ENCODE measurements at regions not wholly inside any gene's neighbourhood (a gene's known extent, or its start where the extent isn't known, plus 50 kb on each side); places are given as distances from the start of the nearest gene placed in this dataset.

DNA sequence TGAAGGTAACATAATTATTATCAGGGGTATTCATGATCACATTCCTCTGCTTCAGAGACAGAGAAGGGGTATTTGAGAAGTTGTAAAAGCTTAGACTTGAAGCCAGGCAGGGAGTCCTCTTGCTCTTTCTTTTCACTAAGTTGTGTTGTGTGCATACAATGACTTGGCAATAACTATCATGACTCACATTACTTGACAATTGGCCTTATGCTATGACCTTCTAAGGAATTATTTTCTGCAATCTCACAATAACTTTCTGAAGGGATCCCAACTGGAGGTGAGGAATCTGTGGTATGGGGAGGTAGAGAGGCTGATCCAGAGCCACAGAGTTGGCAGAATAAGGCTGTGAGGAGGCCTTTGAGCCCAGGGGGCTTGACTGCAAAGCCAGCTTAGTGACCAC is 622.3 kb downstream of the MTRR start:
- no peak overlapping the region for H2AFZ ChIP-seq (ENCODE audit: low read depth)
- H3K9ac ChIP-seq, result no peak overlapping the region
- no peak for DNase-seq
- H3K4me3 ChIP-seq (ENCODE audit: low read depth in 2 of 2, low read length in 1 of 2), result no peak overlapping the region
- no peaks in the 10 kb centered on the region for H3K36me3 ChIP-seq (replicated peaks in 1 of 2; ENCODE audit: control insufficient read depth in 1 of 2, insufficient read depth in 2 of 2, low read length in 1 of 2)
- H3K9me2 ChIP-seq, result no peaks in the 10 kb centered on the region
- TF ChIP-seq, protein P1, sequence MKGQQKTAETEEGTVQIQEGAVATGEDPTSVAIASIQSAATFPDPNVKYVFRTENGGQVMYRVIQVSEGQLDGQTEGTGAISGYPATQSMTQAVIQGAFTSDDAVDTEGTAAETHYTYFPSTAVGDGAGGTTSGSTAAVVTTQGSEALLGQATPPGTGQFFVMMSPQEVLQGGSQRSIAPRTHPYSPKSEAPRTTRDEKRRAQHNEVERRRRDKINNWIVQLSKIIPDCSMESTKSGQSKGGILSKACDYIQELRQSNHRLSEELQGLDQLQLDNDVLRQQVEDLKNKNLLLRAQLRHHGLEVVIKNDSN (IDR thresholded peaks at IDR 0.05; ENCODE audit: borderline replicate concordance, low read depth), result no peak
- no peak for TF ChIP-seq SIN3A (IDR thresholded peaks at IDR 0.05; ENCODE audit: borderline replicate concordance, low read depth, low read length)
- no peak for TF ChIP-seq CHD2 (IDR thresholded peaks at IDR 0.05; ENCODE audit: low read length, partially characterized antibody)
- TF ChIP-seq, protein P2, sequence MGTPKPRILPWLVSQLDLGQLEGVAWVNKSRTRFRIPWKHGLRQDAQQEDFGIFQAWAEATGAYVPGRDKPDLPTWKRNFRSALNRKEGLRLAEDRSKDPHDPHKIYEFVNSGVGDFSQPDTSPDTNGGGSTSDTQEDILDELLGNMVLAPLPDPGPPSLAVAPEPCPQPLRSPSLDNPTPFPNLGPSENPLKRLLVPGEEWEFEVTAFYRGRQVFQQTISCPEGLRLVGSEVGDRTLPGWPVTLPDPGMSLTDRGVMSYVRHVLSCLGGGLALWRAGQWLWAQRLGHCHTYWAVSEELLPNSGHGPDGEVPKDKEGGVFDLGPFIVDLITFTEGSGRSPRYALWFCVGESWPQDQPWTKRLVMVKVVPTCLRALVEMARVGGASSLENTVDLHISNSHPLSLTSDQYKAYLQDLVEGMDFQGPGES (IDR thresholded peaks at IDR 0.05; ENCODE audit: low read depth, low read length), result no peak
- TF ChIP-seq TEAD4 (IDR thresholded peaks at IDR 0.05; ENCODE audit: borderline replicate concordance, insufficient read depth), result no peak
- no peak for TF ChIP-seq GABPA (IDR thresholded peaks at IDR 0.05; ENCODE audit: low read depth)
- no peak for TF ChIP-seq RCOR1 (IDR thresholded peaks at IDR 0.05; ENCODE audit: low read length)
- TF ChIP-seq, protein P3, sequence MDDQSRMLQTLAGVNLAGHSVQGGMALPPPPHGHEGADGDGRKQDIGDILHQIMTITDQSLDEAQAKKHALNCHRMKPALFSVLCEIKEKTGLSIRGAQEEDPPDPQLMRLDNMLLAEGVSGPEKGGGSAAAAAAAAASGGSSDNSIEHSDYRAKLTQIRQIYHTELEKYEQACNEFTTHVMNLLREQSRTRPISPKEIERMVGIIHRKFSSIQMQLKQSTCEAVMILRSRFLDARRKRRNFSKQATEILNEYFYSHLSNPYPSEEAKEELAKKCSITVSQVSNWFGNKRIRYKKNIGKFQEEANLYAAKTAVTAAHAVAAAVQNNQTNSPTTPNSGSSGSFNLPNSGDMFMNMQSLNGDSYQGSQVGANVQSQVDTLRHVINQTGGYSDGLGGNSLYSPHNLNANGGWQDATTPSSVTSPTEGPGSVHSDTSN (IDR thresholded peaks at IDR 0.05), result no peak
- no peak for TF ChIP-seq YY1 (IDR thresholded peaks at IDR 0.05; ENCODE audit: low read depth)
- TF ChIP-seq EZH2phosphoT487 (IDR thresholded peaks at IDR 0.05; ENCODE audit: borderline replicate concordance, low read depth), result no peak
- TF ChIP-seq MEF2A (IDR thresholded peaks at IDR 0.05; ENCODE audit: borderline replicate concordance, low read depth), result no peak
- no peak for TF ChIP-seq FOSL2 (IDR thresholded peaks at IDR 0.05; ENCODE audit: borderline replicate concordance, low read depth)
- TF ChIP-seq, protein P4, sequence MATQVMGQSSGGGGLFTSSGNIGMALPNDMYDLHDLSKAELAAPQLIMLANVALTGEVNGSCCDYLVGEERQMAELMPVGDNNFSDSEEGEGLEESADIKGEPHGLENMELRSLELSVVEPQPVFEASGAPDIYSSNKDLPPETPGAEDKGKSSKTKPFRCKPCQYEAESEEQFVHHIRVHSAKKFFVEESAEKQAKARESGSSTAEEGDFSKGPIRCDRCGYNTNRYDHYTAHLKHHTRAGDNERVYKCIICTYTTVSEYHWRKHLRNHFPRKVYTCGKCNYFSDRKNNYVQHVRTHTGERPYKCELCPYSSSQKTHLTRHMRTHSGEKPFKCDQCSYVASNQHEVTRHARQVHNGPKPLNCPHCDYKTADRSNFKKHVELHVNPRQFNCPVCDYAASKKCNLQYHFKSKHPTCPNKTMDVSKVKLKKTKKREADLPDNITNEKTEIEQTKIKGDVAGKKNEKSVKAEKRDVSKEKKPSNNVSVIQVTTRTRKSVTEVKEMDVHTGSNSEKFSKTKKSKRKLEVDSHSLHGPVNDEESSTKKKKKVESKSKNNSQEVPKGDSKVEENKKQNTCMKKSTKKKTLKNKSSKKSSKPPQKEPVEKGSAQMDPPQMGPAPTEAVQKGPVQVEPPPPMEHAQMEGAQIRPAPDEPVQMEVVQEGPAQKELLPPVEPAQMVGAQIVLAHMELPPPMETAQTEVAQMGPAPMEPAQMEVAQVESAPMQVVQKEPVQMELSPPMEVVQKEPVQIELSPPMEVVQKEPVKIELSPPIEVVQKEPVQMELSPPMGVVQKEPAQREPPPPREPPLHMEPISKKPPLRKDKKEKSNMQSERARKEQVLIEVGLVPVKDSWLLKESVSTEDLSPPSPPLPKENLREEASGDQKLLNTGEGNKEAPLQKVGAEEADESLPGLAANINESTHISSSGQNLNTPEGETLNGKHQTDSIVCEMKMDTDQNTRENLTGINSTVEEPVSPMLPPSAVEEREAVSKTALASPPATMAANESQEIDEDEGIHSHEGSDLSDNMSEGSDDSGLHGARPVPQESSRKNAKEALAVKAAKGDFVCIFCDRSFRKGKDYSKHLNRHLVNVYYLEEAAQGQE (IDR thresholded peaks at IDR 0.05; ENCODE audit: low read depth, low read length), result no peak
- TF ChIP-seq TAF1 (IDR thresholded peaks at IDR 0.05; ENCODE audit: borderline replicate concordance, low read depth, low read length), result no peak
- TF ChIP-seq RXRA (IDR thresholded peaks at IDR 0.05; ENCODE audit: borderline replicate concordance, low read depth), result no peak
- TF ChIP-seq NFIC (IDR thresholded peaks at IDR 0.05; ENCODE audit: borderline replicate concordance), result no peak
- TF ChIP-seq FOXM1 (IDR thresholded peaks at IDR 0.05; ENCODE audit: low read depth), result no peak
- no peak for TF ChIP-seq GATA2 (CRISPR knock-in tag; IDR thresholded peaks at IDR 0.05)
- no peak for TF ChIP-seq SMC3 (IDR thresholded peaks at IDR 0.05; ENCODE audit: low read depth, low read length)
- no peaks in the 10 kb centered on the region for H3K27me3 ChIP-seq (ENCODE audit: insufficient read depth)
- POLR2A ChIA-PET, result no interaction called here
- no peaks in the 10 kb centered on the region for H3K79me2 ChIP-seq (ENCODE audit: insufficient read depth)
- H4K20me1 ChIP-seq (ENCODE audit: insufficient read depth), result no peaks in the 10 kb centered on the region
- no peak overlapping the region for H3K4me2 ChIP-seq
- no peaks in the 10 kb centered on the region for H3K4me1 ChIP-seq (ENCODE audit: control insufficient read depth in 1 of 2, insufficient read depth in 2 of 2, low read depth in 1 of 2, low read length in 1 of 2)
- H3K9me3 ChIP-seq, result no peaks in the 10 kb centered on the region
- CTCF ChIA-PET, result no interaction called here
- H3K27ac ChIP-seq (ENCODE audit: low read depth in 2 of 2, low read length in 1 of 2), result no peak overlapping the region
- no peaks in the 10 kb centered on the region for H3F3A ChIP-seq (replicated peaks; ENCODE audit: insufficient read depth)

All from SK-N-SH (cell line).